ENCODE measurements at regions not wholly inside any gene's neighbourhood (a gene's known extent, or its start where the extent isn't known, plus 50 kb on each side); places are given as distances from the start of the nearest gene placed in this dataset.
"Not testable (repeated sequence)": the region's sequence is repeated elsewhere in the genome, so short reads cannot be mapped to it uniquely, and the experiment has no call there.

DNA sequence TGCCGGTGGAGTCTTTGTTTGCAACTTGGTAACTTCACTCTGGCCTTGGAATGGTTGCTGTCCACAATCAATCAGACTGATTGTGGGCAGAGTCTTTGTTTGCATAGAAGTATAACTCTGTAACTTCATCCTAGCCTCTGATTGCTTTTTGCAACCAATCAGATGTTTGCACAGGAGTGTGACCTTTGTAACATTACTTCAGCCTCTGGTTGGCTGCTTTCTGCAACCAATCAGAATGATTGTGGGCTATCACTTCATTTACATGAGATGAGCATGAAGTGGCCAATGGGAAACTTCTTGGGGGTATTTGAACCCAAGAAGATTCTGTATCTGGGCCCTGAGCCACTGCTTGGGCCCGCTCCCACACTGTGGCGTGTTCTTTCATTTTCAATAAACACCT, 79.6 kb upstream of the CLDN5 start:
- no peak for TF ChIP-seq CTCF (IDR thresholded peaks at IDR 0.05; ENCODE audit: extremely low read depth, missing control alignments)
- DNase-seq (ENCODE audit: low spot score), result no peak

DNA sequence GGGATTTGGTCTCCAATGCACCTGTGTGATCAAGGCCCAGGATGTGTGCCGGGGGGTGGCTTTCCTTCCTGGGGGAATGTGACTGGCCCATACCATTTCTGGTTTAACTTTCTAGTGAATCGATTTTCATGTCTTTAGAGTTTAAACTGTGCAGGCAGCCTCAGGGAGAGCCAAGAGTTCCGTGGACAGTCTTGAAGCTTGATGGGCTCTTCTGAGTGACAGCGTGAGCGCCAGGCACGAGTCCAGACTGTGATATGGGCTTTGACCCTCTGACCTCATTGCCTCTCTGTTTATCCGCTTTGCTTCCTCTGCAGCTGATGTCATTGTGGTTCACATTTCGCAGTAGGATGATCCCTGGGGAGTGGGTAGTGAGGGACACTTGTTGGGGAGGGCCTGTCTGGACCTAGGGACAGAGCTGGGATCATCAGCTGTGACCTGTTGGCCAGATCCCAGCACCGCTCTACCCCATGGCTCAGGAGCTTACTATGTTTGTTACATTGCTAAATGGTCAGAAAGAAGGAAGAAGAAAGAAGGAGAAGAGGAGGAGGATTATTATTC, 80.6 kb upstream of the CLDN5 start:
- DNase-seq (ENCODE audit: low spot score), result no peak
- no peak for TF ChIP-seq CTCF (IDR thresholded peaks at IDR 0.05; ENCODE audit: extremely low read depth, missing control alignments)

- DNase-seq (ENCODE audit: low spot score), result no peak
- no peak for TF ChIP-seq CTCF (IDR thresholded peaks at IDR 0.05; ENCODE audit: extremely low read depth, missing control alignments)
Measured at GRCh38 chr22:19605508-19606331, 81.5 kb upstream of the CLDN5 start.

GRCh38 chr22:19606332-19607191, 82.4 kb upstream of the CLDN5 start:
- DNase-seq (ENCODE audit: low spot score), result no peak
- no peak for TF ChIP-seq CTCF (IDR thresholded peaks at IDR 0.05; ENCODE audit: extremely low read depth, missing control alignments)

- DNase-seq (ENCODE audit: low spot score), result peak; percentile 33
- no peak for TF ChIP-seq CTCF (IDR thresholded peaks at IDR 0.05; ENCODE audit: extremely low read depth, missing control alignments)
Measured at GRCh38 chr22:19607192-19608002, 83.2 kb upstream of the CLDN5 start.

- DNase-seq (ENCODE audit: low spot score), result peak; percentile 9
- no peak for TF ChIP-seq CTCF (IDR thresholded peaks at IDR 0.05; ENCODE audit: extremely low read depth, missing control alignments)
Measured at GRCh38 chr22:19608003-19608690, 83.9 kb upstream of the CLDN5 start.

GRCh38 chr22:19609753-19610152, 85.5 kb upstream of the CLDN5 start:
- not testable (repeated sequence) for DNase-seq (ENCODE audit: low spot score)
